ENCODE measurements at regions not wholly inside any gene's neighbourhood (a gene's known extent, or its start where the extent isn't known, plus 50 kb on each side); places are given as distances from the start of the nearest gene placed in this dataset.

DNA sequence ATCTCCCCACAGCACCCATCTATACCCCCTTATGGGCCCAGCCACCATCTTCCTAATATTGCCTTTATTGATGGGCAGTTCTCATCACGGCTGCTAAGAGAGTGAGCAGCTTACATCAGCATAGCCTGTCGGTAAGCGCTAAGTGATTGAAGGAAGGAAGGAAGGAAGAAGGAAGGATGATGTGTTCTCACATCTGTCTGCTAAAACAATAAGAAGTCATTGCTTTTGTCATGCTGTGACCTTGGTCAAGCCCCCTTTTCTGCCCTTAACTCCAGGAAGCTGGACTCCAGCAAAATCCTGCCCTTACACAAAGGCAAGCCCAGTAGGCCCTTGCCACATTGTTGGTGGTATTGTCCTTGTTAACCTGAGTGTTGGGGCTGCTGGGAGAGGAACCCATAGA, 165.0 kb downstream of the ETS2 start:
- Histone ChIP-seq H4K20me1 (ENCODE audit: control insufficient read depth, insufficient read depth, insufficient read length) (no peaks in the 10 kb centered on the region), H3K9ac (ENCODE audit: extremely low read depth, insufficient read length, low read length) (no peak overlapping the region), H4K5ac (ENCODE audit: insufficient read length, low read depth, low read length) (no peak overlapping the region), H4K91ac (ENCODE audit: insufficient read length, low read depth, low read length) (no peak overlapping the region), H2BK5ac (ENCODE audit: insufficient read length, low read length) (no peak overlapping the region), H3K27me3 (ENCODE audit: insufficient read depth, low read length) (no peaks in the 10 kb centered on the region), H3K79me1 (ENCODE audit: insufficient read depth, low read depth, low read length, poor library complexity, severe bottlenecking) (no peaks in the 10 kb centered on the region), H2BK20ac (ENCODE audit: low read depth, low read length, poor library complexity, severe bottlenecking) (no peak overlapping the region), H3K23ac (ENCODE audit: insufficient read length, low read depth, low read length) (no peak overlapping the region), H2AK5ac (ENCODE audit: insufficient read length, low read length) (no peak overlapping the region), H3K18ac (ENCODE audit: insufficient read length, low read depth, low read length) (no peak overlapping the region), H3K4me2 (ENCODE audit: insufficient read depth, insufficient read length, low read length) (no peak overlapping the region), H2BK120ac (ENCODE audit: low read depth, low read length, poor library complexity, severe bottlenecking) (no peak overlapping the region), H4K8ac (replicated peaks; ENCODE audit: insufficient read length, low read depth, low read length) (no peak overlapping the region), H3K4ac (ENCODE audit: low read depth, low read length) (no peak overlapping the region), H3K14ac (ENCODE audit: insufficient read depth, low read length) (no peak overlapping the region; the same call in 1 of the 2 replicates), H3K27ac (ENCODE audit: insufficient read length, low read depth, low read length) (no peak overlapping the region), H2BK15ac (ENCODE audit: low read depth, low read length) (no peak overlapping the region), H3K56ac (ENCODE audit: insufficient read length, low read depth, low read length) (no peak overlapping the region), H2BK12ac (ENCODE audit: insufficient read length, low read depth, low read length) (no peak overlapping the region), H3K79me2 (ENCODE audit: insufficient read depth, low read length) (no peaks in the 10 kb centered on the region), H2AFZ (ENCODE audit: low read length) (no peak overlapping the region), H3T11ph (ENCODE audit: low read length) (no peak overlapping the region), H3K23me2 (ENCODE audit: insufficient read length, low read depth, low read length, poor library complexity, severe bottlenecking) (no peaks in the 10 kb centered on the region), H3K4me1 (ENCODE audit: insufficient read depth, low read length) (no peaks in the 10 kb centered on the region), H3K9me3 (ENCODE audit: control insufficient read depth, low read depth, low read length) (no peaks in the 10 kb centered on the region)
- TF ChIP-seq, protein P1, sequence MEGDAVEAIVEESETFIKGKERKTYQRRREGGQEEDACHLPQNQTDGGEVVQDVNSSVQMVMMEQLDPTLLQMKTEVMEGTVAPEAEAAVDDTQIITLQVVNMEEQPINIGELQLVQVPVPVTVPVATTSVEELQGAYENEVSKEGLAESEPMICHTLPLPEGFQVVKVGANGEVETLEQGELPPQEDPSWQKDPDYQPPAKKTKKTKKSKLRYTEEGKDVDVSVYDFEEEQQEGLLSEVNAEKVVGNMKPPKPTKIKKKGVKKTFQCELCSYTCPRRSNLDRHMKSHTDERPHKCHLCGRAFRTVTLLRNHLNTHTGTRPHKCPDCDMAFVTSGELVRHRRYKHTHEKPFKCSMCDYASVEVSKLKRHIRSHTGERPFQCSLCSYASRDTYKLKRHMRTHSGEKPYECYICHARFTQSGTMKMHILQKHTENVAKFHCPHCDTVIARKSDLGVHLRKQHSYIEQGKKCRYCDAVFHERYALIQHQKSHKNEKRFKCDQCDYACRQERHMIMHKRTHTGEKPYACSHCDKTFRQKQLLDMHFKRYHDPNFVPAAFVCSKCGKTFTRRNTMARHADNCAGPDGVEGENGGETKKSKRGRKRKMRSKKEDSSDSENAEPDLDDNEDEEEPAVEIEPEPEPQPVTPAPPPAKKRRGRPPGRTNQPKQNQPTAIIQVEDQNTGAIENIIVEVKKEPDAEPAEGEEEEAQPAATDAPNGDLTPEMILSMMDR (conservative IDR thresholded peaks at IDR 0.05), result no peak
- no CpG with 5 or more reads among the region's 3 CpGs for WGBS (ENCODE audit: extremely low coverage, insufficient read length, low lambda C conversion rate)
- Mint-ChIP-seq H3K4me3 (no peak overlapping the region), H3K27ac (no peak overlapping the region), H3K27me3 (ENCODE audit: low read depth) (0 out of 2 replicates have a peak, but pooled peaks cover 2% of the 10 kb centered on the region), H3K4me1 (peaks cover 18 to 25% of the 10 kb centered on the region in 2 experiments), H3K9me3 (no peaks in the 10 kb centered on the region), H3K36me3 (ENCODE audit: insufficient read depth in 1 of 3, low read depth in 3 of 3) (no peaks in the 10 kb centered on the region; a peak in 1 of 7 replicates)
- no peak for DNase-seq
